ENCODE measurements at regions not wholly inside any gene's neighbourhood (a gene's known extent, or its start where the extent isn't known, plus 50 kb on each side); places are given as distances from the start of the nearest gene placed in this dataset.

DNA sequence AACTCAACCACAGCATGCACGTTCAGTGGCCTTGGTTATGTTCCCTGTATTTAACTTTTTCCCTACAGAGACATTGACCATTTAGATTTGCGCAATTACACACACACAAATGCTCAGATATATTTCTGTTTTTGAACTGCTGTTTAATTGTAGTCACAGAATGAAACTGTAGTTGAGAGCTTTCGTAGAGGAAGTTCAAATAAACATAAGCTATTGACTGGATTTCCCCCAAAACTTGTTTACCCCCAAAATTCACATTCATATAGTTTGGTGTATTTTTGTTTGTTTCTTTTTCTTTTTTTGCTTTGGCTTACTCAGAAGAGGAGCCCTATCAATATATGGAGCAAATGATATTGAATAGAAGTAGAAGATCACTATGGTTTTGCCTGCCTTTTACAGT is 921.0 kb downstream of the ADGRL2 start:
- DNase-seq (ENCODE audit: low read depth in 1 of 2, low spot score in 1 of 2), result no peak
- Histone ChIP-seq H3K27me3 (no peaks in the 10 kb centered on the region), H3K4me1 (ENCODE audit: low read depth) (peaks cover 3% of the 10 kb centered on the region), H3K27ac (no peak overlapping the region), H3K4me3 (no peak overlapping the region), H3K36me3 (no peaks in the 10 kb centered on the region), H3K9me3 (ENCODE audit: low read depth) (no peaks in the 10 kb centered on the region)
- TF ChIP-seq, protein P1, sequence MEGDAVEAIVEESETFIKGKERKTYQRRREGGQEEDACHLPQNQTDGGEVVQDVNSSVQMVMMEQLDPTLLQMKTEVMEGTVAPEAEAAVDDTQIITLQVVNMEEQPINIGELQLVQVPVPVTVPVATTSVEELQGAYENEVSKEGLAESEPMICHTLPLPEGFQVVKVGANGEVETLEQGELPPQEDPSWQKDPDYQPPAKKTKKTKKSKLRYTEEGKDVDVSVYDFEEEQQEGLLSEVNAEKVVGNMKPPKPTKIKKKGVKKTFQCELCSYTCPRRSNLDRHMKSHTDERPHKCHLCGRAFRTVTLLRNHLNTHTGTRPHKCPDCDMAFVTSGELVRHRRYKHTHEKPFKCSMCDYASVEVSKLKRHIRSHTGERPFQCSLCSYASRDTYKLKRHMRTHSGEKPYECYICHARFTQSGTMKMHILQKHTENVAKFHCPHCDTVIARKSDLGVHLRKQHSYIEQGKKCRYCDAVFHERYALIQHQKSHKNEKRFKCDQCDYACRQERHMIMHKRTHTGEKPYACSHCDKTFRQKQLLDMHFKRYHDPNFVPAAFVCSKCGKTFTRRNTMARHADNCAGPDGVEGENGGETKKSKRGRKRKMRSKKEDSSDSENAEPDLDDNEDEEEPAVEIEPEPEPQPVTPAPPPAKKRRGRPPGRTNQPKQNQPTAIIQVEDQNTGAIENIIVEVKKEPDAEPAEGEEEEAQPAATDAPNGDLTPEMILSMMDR (IDR thresholded peaks at IDR 0.05; ENCODE audit: low read depth, low read length), result no peak

DNA sequence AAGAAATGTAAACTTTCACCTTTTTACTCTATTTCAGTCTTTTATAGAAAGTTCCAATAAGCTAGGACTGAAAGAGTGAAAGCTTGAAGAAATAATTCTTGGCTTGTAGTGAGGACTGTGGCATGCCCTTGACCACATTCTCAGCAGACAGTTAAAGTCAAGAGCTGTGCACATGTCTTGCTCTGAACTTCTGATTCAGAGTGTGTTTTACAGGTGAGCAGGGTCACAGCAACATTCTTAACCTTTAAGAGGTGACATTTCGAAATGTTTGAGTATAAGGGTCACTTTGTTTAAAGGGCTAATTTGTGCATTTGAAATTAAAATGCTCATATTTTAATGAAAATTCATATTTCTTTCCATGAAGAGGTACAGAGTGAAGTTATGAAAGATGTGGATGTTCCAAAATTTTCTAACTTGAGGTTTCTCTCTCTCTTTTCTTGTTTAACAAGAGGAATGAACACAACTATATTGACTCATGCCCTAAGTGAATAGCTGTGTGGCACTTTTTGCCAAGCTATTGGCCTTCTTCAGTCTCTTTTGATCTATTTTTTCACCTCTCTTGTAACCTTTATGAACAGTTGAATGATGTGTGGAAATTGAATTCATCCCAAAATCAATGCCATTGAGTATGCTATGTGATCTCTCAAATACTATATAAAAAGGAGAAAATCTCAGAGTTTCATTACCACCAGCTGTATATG is 918.1 kb downstream of the ADGRL2 start:
- H3K4me3 ChIP-seq, result no peak overlapping the region
- no peaks in the 10 kb centered on the region for H3K9me3 ChIP-seq (ENCODE audit: low read depth)
- no peak overlapping the region for H3K27ac ChIP-seq
- DNase-seq (ENCODE audit: low read depth in 1 of 2, low spot score in 1 of 2), result peak in 1 of 2 donors; percentile 23
- no peaks in the 10 kb centered on the region for H3K36me3 ChIP-seq
- no peaks in the 10 kb centered on the region for H3K27me3 ChIP-seq
- peaks cover 3% of the 10 kb centered on the region for H3K4me1 ChIP-seq (ENCODE audit: low read depth)
- TF ChIP-seq, protein P1 (IDR thresholded peaks at IDR 0.05; ENCODE audit: low read depth, low read length), result no peak

DNA sequence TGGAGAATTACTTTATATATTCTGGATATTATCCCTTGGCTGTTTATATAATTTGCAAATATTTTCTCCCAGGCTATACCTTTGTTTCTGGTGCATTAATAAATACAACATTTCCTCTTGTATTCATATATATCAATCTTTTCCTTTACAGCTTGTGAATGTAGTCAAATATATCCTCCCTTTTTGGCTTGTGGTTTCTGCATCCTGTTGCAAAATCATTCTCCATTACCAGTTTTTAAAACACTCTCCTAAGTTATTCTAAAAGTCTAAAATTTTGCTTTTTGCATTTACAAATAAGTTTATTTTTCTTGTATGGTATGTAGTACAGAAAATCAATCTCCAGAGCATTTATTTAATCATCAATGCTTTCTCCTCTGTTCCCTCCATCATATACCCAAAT is 909.4 kb downstream of the ADGRL2 start:
- H3K4me1 ChIP-seq (ENCODE audit: low read depth), result no peaks in the 10 kb centered on the region
- no peak overlapping the region for H3K4me3 ChIP-seq
- no peaks in the 10 kb centered on the region for H3K36me3 ChIP-seq
- TF ChIP-seq, protein P1 (IDR thresholded peaks at IDR 0.05; ENCODE audit: low read depth, low read length), result no peak
- no peak overlapping the region for H3K27ac ChIP-seq
- peak in 1 of 2 donors; percentile 9 for DNase-seq (ENCODE audit: low read depth in 1 of 2, low spot score in 1 of 2)
- H3K9me3 ChIP-seq (ENCODE audit: low read depth), result no peaks in the 10 kb centered on the region
- no peaks in the 10 kb centered on the region for H3K27me3 ChIP-seq

DNA sequence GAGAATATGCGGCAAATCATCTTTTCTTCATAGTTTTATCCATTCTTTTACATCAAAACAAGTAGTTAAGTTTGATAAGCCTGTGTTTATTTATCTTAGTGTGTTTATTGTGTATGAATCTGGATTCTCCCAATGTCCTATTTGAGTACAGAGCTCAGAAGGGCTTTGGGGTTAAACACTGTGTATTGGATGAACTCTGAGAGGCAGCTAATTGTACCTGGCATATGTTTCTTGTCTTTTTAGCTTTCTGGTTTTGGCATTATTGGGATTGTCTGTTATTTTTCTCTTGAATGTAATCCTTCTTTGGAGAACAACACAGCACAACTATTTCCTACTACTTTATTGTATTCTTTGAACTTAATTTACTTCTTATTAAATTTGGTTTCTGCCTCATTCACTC is 906.9 kb downstream of the ADGRL2 start:
- Histone ChIP-seq H3K4me3 (no peak overlapping the region), H3K27ac (no peak overlapping the region), H3K4me1 (ENCODE audit: low read depth) (no peaks in the 10 kb centered on the region), H3K9me3 (ENCODE audit: low read depth) (no peaks in the 10 kb centered on the region), H3K36me3 (no peaks in the 10 kb centered on the region), H3K27me3 (no peaks in the 10 kb centered on the region)
- TF ChIP-seq, protein P1 (IDR thresholded peaks at IDR 0.05; ENCODE audit: low read depth, low read length), result no peak
- no peak for DNase-seq (ENCODE audit: low read depth in 1 of 2, low spot score in 1 of 2)

DNA sequence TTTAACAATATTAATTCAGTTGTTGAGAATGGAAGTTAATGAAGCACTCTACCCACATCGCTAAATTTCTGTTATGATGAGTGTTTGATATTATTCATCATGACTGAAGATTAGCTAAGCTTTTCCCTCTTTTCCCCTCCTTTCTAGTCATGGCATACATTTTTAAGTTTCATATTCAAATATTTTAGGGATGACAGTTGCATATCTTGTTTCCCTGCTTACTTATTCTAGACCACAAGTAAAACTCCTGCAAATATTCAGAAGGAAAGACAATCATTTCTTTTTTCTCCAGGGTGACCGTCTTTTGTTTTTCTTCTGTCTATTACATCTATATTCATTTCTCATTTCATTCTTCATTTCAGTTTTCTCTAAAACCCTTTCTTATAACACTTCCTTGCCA is 906.0 kb downstream of the ADGRL2 start:
- DNase-seq (ENCODE audit: low read depth in 1 of 2, low spot score in 1 of 2), result no peak
- no peaks in the 10 kb centered on the region for H3K9me3 ChIP-seq (ENCODE audit: low read depth)
- H3K4me1 ChIP-seq (ENCODE audit: low read depth), result no peaks in the 10 kb centered on the region
- TF ChIP-seq, protein P1 (IDR thresholded peaks at IDR 0.05; ENCODE audit: low read depth, low read length), result no peak
- no peaks in the 10 kb centered on the region for H3K27me3 ChIP-seq
- no peaks in the 10 kb centered on the region for H3K36me3 ChIP-seq
- H3K27ac ChIP-seq, result no peak overlapping the region
- H3K4me3 ChIP-seq, result no peak overlapping the region
